Esophagus muscularis mucosa (tissue), 3 donors: ENCODE measurements at regions not wholly inside any gene's neighbourhood (a gene's known extent, or its start where the extent isn't known, plus 50 kb on each side); places are given as distances from the start of the nearest gene placed in this dataset.

Experiments used
- POLR2A ChIP-seq: fragments of 450-650 bp; IDR thresholded peaks from one replicate; pipeline ENCODE4 v1.6.1; 2017; ENCODE audit warnings: antibody characterized with exemption, moderate library complexity, mild to moderate bottlenecking, low read depth
- TF ChIP-seq, protein P1 (sequence below), 3 experiments: fragments of 200-600 bp in 2 of 3; fragments of 450-650 bp in 1 of 3; sonication (generic) in 2 of 3; IDR thresholded peaks; one replicate each; pipeline ENCODE4 v1.5.1; 2017 to 2019; ENCODE audit warnings: antibody characterized with exemption in 3 of 3, mild to moderate bottlenecking in 2 of 3, moderate library complexity in 1 of 3

- TF ChIP-seq, protein P1, sequence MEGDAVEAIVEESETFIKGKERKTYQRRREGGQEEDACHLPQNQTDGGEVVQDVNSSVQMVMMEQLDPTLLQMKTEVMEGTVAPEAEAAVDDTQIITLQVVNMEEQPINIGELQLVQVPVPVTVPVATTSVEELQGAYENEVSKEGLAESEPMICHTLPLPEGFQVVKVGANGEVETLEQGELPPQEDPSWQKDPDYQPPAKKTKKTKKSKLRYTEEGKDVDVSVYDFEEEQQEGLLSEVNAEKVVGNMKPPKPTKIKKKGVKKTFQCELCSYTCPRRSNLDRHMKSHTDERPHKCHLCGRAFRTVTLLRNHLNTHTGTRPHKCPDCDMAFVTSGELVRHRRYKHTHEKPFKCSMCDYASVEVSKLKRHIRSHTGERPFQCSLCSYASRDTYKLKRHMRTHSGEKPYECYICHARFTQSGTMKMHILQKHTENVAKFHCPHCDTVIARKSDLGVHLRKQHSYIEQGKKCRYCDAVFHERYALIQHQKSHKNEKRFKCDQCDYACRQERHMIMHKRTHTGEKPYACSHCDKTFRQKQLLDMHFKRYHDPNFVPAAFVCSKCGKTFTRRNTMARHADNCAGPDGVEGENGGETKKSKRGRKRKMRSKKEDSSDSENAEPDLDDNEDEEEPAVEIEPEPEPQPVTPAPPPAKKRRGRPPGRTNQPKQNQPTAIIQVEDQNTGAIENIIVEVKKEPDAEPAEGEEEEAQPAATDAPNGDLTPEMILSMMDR (IDR thresholded peaks at IDR 0.05), result no peak
- TF ChIP-seq POLR2A, result no peak
Measured at GRCh38 chr9:12625844-12626243, 67.3 kb upstream of the TYRP1 start.
